ENCODE measurements at regions not wholly inside any gene's neighbourhood (a gene's known extent, or its start where the extent isn't known, plus 50 kb on each side); places are given as distances from the start of the nearest gene placed in this dataset.

DNA sequence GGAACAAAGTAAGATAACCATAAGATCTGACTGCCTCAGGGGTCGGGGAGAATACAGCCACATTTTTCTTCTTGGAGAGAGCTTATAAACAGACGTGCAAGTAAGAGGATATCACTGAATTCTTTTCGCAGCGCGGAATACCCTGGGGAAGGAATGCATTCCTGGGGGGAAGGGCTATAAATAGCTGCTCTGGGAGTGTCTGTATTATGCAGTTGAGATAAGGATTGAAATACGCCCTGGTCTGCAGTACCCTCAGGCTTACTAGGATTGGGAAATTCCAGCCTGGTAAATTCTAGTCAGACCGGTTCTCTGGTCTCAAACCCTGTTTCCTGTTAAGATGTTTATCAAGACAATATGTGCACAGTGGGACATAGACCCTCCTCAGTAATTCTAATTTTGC lies 1491.7 kb upstream of the RAG2 start:
- H3K27me3 ChIP-seq (ENCODE audit: control insufficient read depth in 1 of 2, insufficient read depth in 2 of 2, low read length in 2 of 2) = no peaks in the 10 kb centered on the region
- no peaks in the 10 kb centered on the region for H3K36me3 ChIP-seq (ENCODE audit: control insufficient read depth in 2 of 2, insufficient read depth in 2 of 2, low read length in 2 of 2)
- no peaks in the 10 kb centered on the region for H3K9me3 ChIP-seq (ENCODE audit: control insufficient read depth in 2 of 2, low read length in 2 of 2)
- H3K9ac ChIP-seq (ENCODE audit: low read length in 2 of 2) = no peak overlapping the region
- H3K4me3 ChIP-seq (ENCODE audit: low read length in 2 of 2) = no peak overlapping the region
- no peaks in the 10 kb centered on the region for H3K4me1 ChIP-seq (ENCODE audit: control insufficient read depth, insufficient read depth, low read length)
- H3K27ac ChIP-seq (ENCODE audit: low read length) = no peak overlapping the region

- Histone ChIP-seq H3K9me3 (ENCODE audit: control insufficient read depth in 2 of 2, low read length in 2 of 2) (no peaks in the 10 kb centered on the region), H3K27me3 (ENCODE audit: control insufficient read depth in 1 of 2, insufficient read depth in 2 of 2, low read length in 2 of 2) (no peaks in the 10 kb centered on the region), H3K36me3 (ENCODE audit: control insufficient read depth in 2 of 2, insufficient read depth in 2 of 2, low read length in 2 of 2) (no peaks in the 10 kb centered on the region), H3K27ac (ENCODE audit: low read length) (no peak overlapping the region), H3K9ac (ENCODE audit: low read length in 2 of 2) (no peak overlapping the region), H3K4me1 (ENCODE audit: control insufficient read depth, insufficient read depth, low read length) (no peaks in the 10 kb centered on the region), H3K4me3 (ENCODE audit: low read length in 2 of 2) (no peak overlapping the region)
Measured at GRCh38 chr11:38060920-38061319, 1462.9 kb upstream of the RAG2 start.

- Histone ChIP-seq H3K4me3 (ENCODE audit: low read length in 2 of 2) (no peak overlapping the region), H3K27me3 (ENCODE audit: control insufficient read depth in 1 of 2, insufficient read depth in 2 of 2, low read length in 2 of 2) (no peaks in the 10 kb centered on the region), H3K36me3 (ENCODE audit: control insufficient read depth in 2 of 2, insufficient read depth in 2 of 2, low read length in 2 of 2) (no peaks in the 10 kb centered on the region), H3K9me3 (ENCODE audit: control insufficient read depth in 2 of 2, low read length in 2 of 2) (no peaks in the 10 kb centered on the region), H3K9ac (ENCODE audit: low read length in 2 of 2) (no peak overlapping the region), H3K27ac (ENCODE audit: low read length) (no peak overlapping the region), H3K4me1 (ENCODE audit: control insufficient read depth, insufficient read depth, low read length) (no peaks in the 10 kb centered on the region)
Measured at GRCh38 chr11:38060136-38060535, 1462.1 kb upstream of the RAG2 start.

GRCh38 chr11:38046571-38047135 lies 1448.6 kb upstream of the RAG2 start:
- Histone ChIP-seq H3K4me1 (ENCODE audit: control insufficient read depth, insufficient read depth, low read length) (no peaks in the 10 kb centered on the region), H3K4me3 (ENCODE audit: low read length in 2 of 2) (no peak overlapping the region), H3K27me3 (ENCODE audit: control insufficient read depth in 1 of 2, insufficient read depth in 2 of 2, low read length in 2 of 2) (no peaks in the 10 kb centered on the region), H3K36me3 (ENCODE audit: control insufficient read depth in 2 of 2, insufficient read depth in 2 of 2, low read length in 2 of 2) (no peaks in the 10 kb centered on the region), H3K27ac (ENCODE audit: low read length) (no peak overlapping the region), H3K9me3 (ENCODE audit: control insufficient read depth in 2 of 2, low read length in 2 of 2) (no peaks in the 10 kb centered on the region), H3K9ac (ENCODE audit: low read length in 2 of 2) (no peak overlapping the region)

GRCh38 chr11:38043060-38043459 lies 1445.0 kb upstream of the RAG2 start:
- H3K36me3 ChIP-seq (ENCODE audit: control insufficient read depth in 2 of 2, insufficient read depth in 2 of 2, low read length in 2 of 2) = no peaks in the 10 kb centered on the region
- H3K9me3 ChIP-seq (ENCODE audit: control insufficient read depth in 2 of 2, low read length in 2 of 2) = no peaks in the 10 kb centered on the region
- H3K9ac ChIP-seq (ENCODE audit: low read length in 2 of 2) = no peak overlapping the region
- H3K27me3 ChIP-seq (ENCODE audit: control insufficient read depth in 1 of 2, insufficient read depth in 2 of 2, low read length in 2 of 2) = no peaks in the 10 kb centered on the region
- H3K4me3 ChIP-seq (ENCODE audit: low read length in 2 of 2) = no peak overlapping the region
- no peak overlapping the region for H3K27ac ChIP-seq (ENCODE audit: low read length)
- H3K4me1 ChIP-seq (ENCODE audit: control insufficient read depth, insufficient read depth, low read length) = no peaks in the 10 kb centered on the region

GRCh38 chr11:38038777-38039176 lies 1440.7 kb upstream of the RAG2 start:
- H3K4me3 ChIP-seq (ENCODE audit: low read length in 2 of 2) = no peak overlapping the region
- no peaks in the 10 kb centered on the region for H3K9me3 ChIP-seq (ENCODE audit: control insufficient read depth in 2 of 2, low read length in 2 of 2)
- H3K4me1 ChIP-seq (ENCODE audit: control insufficient read depth, insufficient read depth, low read length) = no peaks in the 10 kb centered on the region
- H3K9ac ChIP-seq (ENCODE audit: low read length in 2 of 2) = no peak overlapping the region
- H3K36me3 ChIP-seq (ENCODE audit: control insufficient read depth in 2 of 2, insufficient read depth in 2 of 2, low read length in 2 of 2) = no peaks in the 10 kb centered on the region
- H3K27ac ChIP-seq (ENCODE audit: low read length) = no peak overlapping the region
- H3K27me3 ChIP-seq (ENCODE audit: control insufficient read depth in 1 of 2, insufficient read depth in 2 of 2, low read length in 2 of 2) = no peaks in the 10 kb centered on the region

- Histone ChIP-seq H3K4me3 (ENCODE audit: low read length in 2 of 2) (no peak overlapping the region), H3K36me3 (ENCODE audit: control insufficient read depth in 2 of 2, insufficient read depth in 2 of 2, low read length in 2 of 2) (no peaks in the 10 kb centered on the region), H3K27ac (ENCODE audit: low read length) (no peak overlapping the region), H3K9me3 (ENCODE audit: control insufficient read depth in 2 of 2, low read length in 2 of 2) (no peaks in the 10 kb centered on the region), H3K27me3 (ENCODE audit: control insufficient read depth in 1 of 2, insufficient read depth in 2 of 2, low read length in 2 of 2) (no peaks in the 10 kb centered on the region), H3K9ac (ENCODE audit: low read length in 2 of 2) (no peak overlapping the region), H3K4me1 (ENCODE audit: control insufficient read depth, insufficient read depth, low read length) (no peaks in the 10 kb centered on the region)
Measured at GRCh38 chr11:38019072-38019775, 1421.2 kb upstream of the RAG2 start.

DNA sequence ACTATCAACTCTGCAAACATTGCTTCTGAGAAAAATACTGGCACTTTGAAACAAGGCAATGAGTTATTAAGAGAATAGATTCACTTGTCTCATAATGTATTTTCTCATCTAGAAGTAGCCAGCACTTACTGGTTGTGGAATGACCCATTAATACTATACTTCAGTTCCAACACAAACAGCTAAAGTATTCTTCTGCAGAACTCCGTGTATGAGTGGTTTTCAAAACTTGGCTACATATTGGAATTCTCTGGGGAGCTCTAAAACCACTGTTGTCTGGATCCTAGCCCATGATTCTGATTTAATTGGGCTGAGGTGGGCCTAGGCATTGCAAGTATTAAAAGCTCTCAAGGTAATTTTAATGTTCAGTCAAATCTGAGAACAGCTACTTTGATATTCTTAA lies 1416.4 kb upstream of the RAG2 start:
- Histone ChIP-seq H3K9me3 (ENCODE audit: control insufficient read depth in 2 of 2, low read length in 2 of 2) (no peaks in the 10 kb centered on the region), H3K4me1 (ENCODE audit: control insufficient read depth, insufficient read depth, low read length) (no peaks in the 10 kb centered on the region), H3K9ac (ENCODE audit: low read length in 2 of 2) (no peak overlapping the region), H3K36me3 (ENCODE audit: control insufficient read depth in 2 of 2, insufficient read depth in 2 of 2, low read length in 2 of 2) (no peaks in the 10 kb centered on the region), H3K27me3 (ENCODE audit: control insufficient read depth in 1 of 2, insufficient read depth in 2 of 2, low read length in 2 of 2) (no peaks in the 10 kb centered on the region), H3K27ac (ENCODE audit: low read length) (no peak overlapping the region), H3K4me3 (ENCODE audit: low read length in 2 of 2) (no peak overlapping the region)

- Histone ChIP-seq H3K27me3 (ENCODE audit: control insufficient read depth in 1 of 2, insufficient read depth in 2 of 2, low read length in 2 of 2) (no peaks in the 10 kb centered on the region), H3K9me3 (ENCODE audit: control insufficient read depth in 2 of 2, low read length in 2 of 2) (no peaks in the 10 kb centered on the region), H3K4me3 (ENCODE audit: low read length in 2 of 2) (no peak overlapping the region), H3K36me3 (ENCODE audit: control insufficient read depth in 2 of 2, insufficient read depth in 2 of 2, low read length in 2 of 2) (no peaks in the 10 kb centered on the region), H3K9ac (ENCODE audit: low read length in 2 of 2) (no peak overlapping the region), H3K4me1 (ENCODE audit: control insufficient read depth, insufficient read depth, low read length) (no peaks in the 10 kb centered on the region), H3K27ac (ENCODE audit: low read length) (no peak overlapping the region)
Measured at GRCh38 chr11:38013157-38013556, 1415.1 kb upstream of the RAG2 start.

GRCh38 chr11:38011496-38011895 lies 1413.5 kb upstream of the RAG2 start:
- Histone ChIP-seq H3K9me3 (ENCODE audit: control insufficient read depth in 2 of 2, low read length in 2 of 2) (no peaks in the 10 kb centered on the region), H3K27me3 (ENCODE audit: control insufficient read depth in 1 of 2, insufficient read depth in 2 of 2, low read length in 2 of 2) (no peaks in the 10 kb centered on the region), H3K27ac (ENCODE audit: low read length) (no peak overlapping the region), H3K9ac (ENCODE audit: low read length in 2 of 2) (no peak overlapping the region), H3K4me3 (ENCODE audit: low read length in 2 of 2) (no peak overlapping the region), H3K36me3 (ENCODE audit: control insufficient read depth in 2 of 2, insufficient read depth in 2 of 2, low read length in 2 of 2) (no peaks in the 10 kb centered on the region), H3K4me1 (ENCODE audit: control insufficient read depth, insufficient read depth, low read length) (no peaks in the 10 kb centered on the region)

- Histone ChIP-seq H3K4me3 (ENCODE audit: low read length in 2 of 2) (no peak overlapping the region), H3K27me3 (ENCODE audit: control insufficient read depth in 1 of 2, insufficient read depth in 2 of 2, low read length in 2 of 2) (no peaks in the 10 kb centered on the region), H3K36me3 (ENCODE audit: control insufficient read depth in 2 of 2, insufficient read depth in 2 of 2, low read length in 2 of 2) (no peaks in the 10 kb centered on the region), H3K9ac (ENCODE audit: low read length in 2 of 2) (no peak overlapping the region), H3K4me1 (ENCODE audit: control insufficient read depth, insufficient read depth, low read length) (no peaks in the 10 kb centered on the region), H3K27ac (ENCODE audit: low read length) (no peak overlapping the region), H3K9me3 (ENCODE audit: control insufficient read depth in 2 of 2, low read length in 2 of 2) (no peaks in the 10 kb centered on the region)
Measured at GRCh38 chr11:38009932-38010331, 1411.9 kb upstream of the RAG2 start.
